ENCODE measurements at regions not wholly inside any gene's neighbourhood (a gene's known extent, or its start where the extent isn't known, plus 50 kb on each side); places are given as distances from the start of the nearest gene placed in this dataset.
"Not testable (repeated sequence)": the region's sequence is repeated elsewhere in the genome, so short reads cannot be mapped to it uniquely, and the experiment has no call there.

- no peak for DNase-seq (ENCODE audit: low read depth in 2 of 3, low spot score in 1 of 3)
Observed at GRCh38 chr16:59478838-59479237, 744.7 kb upstream of the GOT2 start.

- DNase-seq (ENCODE audit: low read depth in 2 of 3, low spot score in 1 of 3), result no peak
Observed at GRCh38 chr16:59470556-59470955, 736.4 kb upstream of the GOT2 start.

GRCh38 chr16:59469266-59469665, 735.1 kb upstream of the GOT2 start:
- no peak for DNase-seq (ENCODE audit: low read depth in 2 of 3, low spot score in 1 of 3)

- DNase-seq (ENCODE audit: low read depth in 2 of 3, low spot score in 1 of 3), result no peak
Observed at GRCh38 chr16:59463776-59464175, 729.7 kb upstream of the GOT2 start.

GRCh38 chr16:59459806-59460205, 725.7 kb upstream of the GOT2 start:
- no peak for DNase-seq (ENCODE audit: low read depth in 2 of 3, low spot score in 1 of 3)

GRCh38 chr16:59455497-59455896, 721.4 kb upstream of the GOT2 start:
- no peak for DNase-seq (ENCODE audit: low read depth in 2 of 3, low spot score in 1 of 3)

GRCh38 chr16:59450513-59450912, 716.4 kb upstream of the GOT2 start:
- DNase-seq (ENCODE audit: low read depth in 2 of 3, low spot score in 1 of 3), result not testable (repeated sequence)

- DNase-seq (ENCODE audit: low read depth in 2 of 3, low spot score in 1 of 3), result no peak
Observed at GRCh38 chr16:59440502-59440901, 706.4 kb upstream of the GOT2 start.

GRCh38 chr16:59432896-59433295, 698.8 kb upstream of the GOT2 start:
- no peak for DNase-seq (ENCODE audit: low read depth in 2 of 3, low spot score in 1 of 3)

GRCh38 chr16:59432276-59432675, 698.2 kb upstream of the GOT2 start:
- no peak for DNase-seq (ENCODE audit: low read depth in 2 of 3, low spot score in 1 of 3)

GRCh38 chr16:59424714-59425273, 690.7 kb upstream of the GOT2 start:
- no peak for DNase-seq (ENCODE audit: low read depth in 2 of 3, low spot score in 1 of 3)

GRCh38 chr16:59411961-59412841, 678.1 kb upstream of the GOT2 start:
- DNase-seq (ENCODE audit: low read depth in 2 of 3, low spot score in 1 of 3), result no peak

GRCh38 chr16:59410451-59410850, 676.3 kb upstream of the GOT2 start:
- DNase-seq (ENCODE audit: low read depth in 2 of 3, low spot score in 1 of 3), result no peak

- no peak for DNase-seq (ENCODE audit: low read depth in 2 of 3, low spot score in 1 of 3)
Observed at GRCh38 chr16:59405802-59406201, 671.7 kb upstream of the GOT2 start.

- no peak for DNase-seq (ENCODE audit: low read depth in 2 of 3, low spot score in 1 of 3)
Observed at GRCh38 chr16:59404509-59404908, 670.4 kb upstream of the GOT2 start.

- DNase-seq (ENCODE audit: low read depth in 2 of 3, low spot score in 1 of 3), result no peak
Observed at GRCh38 chr16:59400830-59401229, 666.7 kb upstream of the GOT2 start.

- DNase-seq (ENCODE audit: low read depth in 2 of 3, low spot score in 1 of 3), result no peak
Observed at GRCh38 chr16:59397638-59398037, 663.5 kb upstream of the GOT2 start.

GRCh38 chr16:59394526-59394925, 660.4 kb upstream of the GOT2 start:
- DNase-seq (ENCODE audit: low read depth in 2 of 3, low spot score in 1 of 3), result no peak

GRCh38 chr16:59392911-59393310, 658.8 kb upstream of the GOT2 start:
- no peak for DNase-seq (ENCODE audit: low read depth in 2 of 3, low spot score in 1 of 3)

- no peak for DNase-seq (ENCODE audit: low read depth in 2 of 3, low spot score in 1 of 3)
Observed at GRCh38 chr16:59391617-59392364, 657.7 kb upstream of the GOT2 start.

GRCh38 chr16:59385959-59386358, 651.8 kb upstream of the GOT2 start:
- DNase-seq (ENCODE audit: low read depth in 2 of 3, low spot score in 1 of 3), result no peak

GRCh38 chr16:59385491-59385890, 651.4 kb upstream of the GOT2 start:
- no peak for DNase-seq (ENCODE audit: low read depth in 2 of 3, low spot score in 1 of 3)
